ENCODE measurements at regions not wholly inside any gene's neighbourhood (a gene's known extent, or its start where the extent isn't known, plus 50 kb on each side); places are given as distances from the start of the nearest gene placed in this dataset.
"Not testable (repeated sequence)": the region's sequence is repeated elsewhere in the genome, so short reads cannot be mapped to it uniquely, and the experiment has no call there.

GRCh38 chr12:72869024-72869423 lies 596.9 kb downstream of the TRHDE start:
- DNase-seq, result no peak

DNA sequence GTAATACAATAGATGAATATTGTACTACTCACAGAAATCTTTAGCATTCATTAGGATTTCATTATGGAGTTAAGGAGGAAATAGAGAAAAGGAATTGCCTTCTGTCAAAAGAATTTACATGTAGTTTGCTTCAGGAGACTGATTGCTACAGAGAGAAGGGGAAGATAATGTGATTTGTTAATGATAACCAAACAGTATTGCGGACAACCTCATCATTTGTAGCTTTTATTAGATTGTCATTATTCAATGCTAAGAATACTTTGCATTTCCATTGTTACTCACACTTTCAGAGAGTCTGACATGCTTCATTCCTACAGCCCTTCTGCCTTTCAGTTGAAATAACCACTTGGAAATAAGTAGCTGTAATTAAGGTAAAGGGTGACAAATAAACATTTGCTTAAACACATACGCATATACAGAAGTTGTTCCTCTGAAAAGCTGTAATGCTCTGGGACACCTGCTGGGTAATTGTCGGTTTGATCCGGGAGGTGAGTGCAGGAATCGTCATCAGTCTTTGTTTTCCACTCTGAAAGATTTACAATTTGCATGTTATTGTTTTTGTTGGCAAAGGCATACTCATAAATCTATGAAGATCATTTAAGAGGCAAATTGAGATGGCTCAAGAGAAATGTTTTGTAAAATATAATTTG lies 600.2 kb downstream of the TRHDE start:
- DNase-seq, result no peak

- no peak for DNase-seq
These were observed 600.8 kb downstream of the TRHDE start for GRCh38 chr12:72872996-72873395.

- no peak for DNase-seq
These were observed 603.9 kb downstream of the TRHDE start for GRCh38 chr12:72876092-72876491.

GRCh38 chr12:72888693-72889092 lies 616.5 kb downstream of the TRHDE start:
- DNase-seq, result peak; percentile 9

DNA sequence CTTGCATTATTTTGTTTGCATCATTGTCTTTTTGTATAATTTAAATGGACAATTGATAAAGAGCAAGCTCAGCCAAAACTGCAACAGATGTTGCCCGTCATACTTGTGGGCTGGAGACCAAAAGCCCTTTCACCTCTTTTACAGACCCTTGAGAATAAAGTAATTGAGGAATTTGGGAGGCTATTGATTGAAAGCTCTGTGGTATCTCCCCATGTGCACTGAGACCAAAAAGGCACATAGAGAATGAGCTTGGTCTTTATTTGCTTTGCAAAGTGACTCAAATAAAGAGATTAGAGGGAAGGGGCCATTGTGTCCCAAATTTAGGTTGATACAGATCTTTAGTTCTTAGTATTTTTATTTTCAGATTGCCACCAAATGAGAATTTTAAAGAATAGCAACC lies 617.6 kb downstream of the TRHDE start:
- DNase-seq, result no peak

DNA sequence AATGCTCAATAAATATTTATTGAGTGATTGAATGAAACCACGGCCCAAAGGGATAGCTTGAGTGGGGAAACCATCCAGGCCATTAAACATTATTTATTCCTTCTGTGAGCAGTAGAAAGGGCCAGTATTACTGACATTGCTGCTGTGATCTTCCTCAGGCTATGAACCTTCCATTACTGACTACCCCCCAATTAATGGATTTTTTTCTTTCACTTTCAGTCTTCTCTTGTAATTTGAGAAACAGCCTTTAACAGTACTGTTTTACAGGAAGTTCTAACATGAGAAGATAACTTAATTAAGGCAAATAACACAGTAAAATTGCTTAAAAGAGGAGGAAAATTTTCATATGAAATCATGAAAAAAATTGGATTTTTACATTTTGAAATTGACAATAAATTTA lies 629.5 kb downstream of the TRHDE start:
- no peak for DNase-seq

GRCh38 chr12:72925716-72926115 lies 653.5 kb downstream of the TRHDE start:
- no peak for DNase-seq

GRCh38 chr12:72931838-72932237 lies 659.7 kb downstream of the TRHDE start:
- DNase-seq, result not testable (repeated sequence)

GRCh38 chr12:72937486-72937885 lies 665.3 kb downstream of the TRHDE start:
- DNase-seq, result no peak

DNA sequence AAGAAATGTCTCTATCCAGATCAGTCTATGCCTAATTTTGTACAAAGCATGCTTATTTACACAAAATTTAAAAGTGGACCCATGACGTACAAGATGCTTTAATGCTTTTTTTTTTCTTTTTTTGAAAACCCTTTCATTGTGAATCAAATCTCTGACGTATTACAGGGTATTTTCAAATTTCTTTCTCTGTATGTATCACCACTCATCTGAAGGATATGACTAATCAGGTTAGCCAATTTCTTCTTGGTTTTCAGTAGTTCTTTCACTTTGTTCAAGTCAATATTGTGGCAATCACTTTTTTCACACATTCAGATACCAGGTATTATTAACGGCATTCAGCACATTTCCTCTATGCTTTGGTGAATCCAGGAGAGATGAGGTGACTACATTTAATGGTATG lies 685.3 kb downstream of the TRHDE start:
- no peak for DNase-seq

DNA sequence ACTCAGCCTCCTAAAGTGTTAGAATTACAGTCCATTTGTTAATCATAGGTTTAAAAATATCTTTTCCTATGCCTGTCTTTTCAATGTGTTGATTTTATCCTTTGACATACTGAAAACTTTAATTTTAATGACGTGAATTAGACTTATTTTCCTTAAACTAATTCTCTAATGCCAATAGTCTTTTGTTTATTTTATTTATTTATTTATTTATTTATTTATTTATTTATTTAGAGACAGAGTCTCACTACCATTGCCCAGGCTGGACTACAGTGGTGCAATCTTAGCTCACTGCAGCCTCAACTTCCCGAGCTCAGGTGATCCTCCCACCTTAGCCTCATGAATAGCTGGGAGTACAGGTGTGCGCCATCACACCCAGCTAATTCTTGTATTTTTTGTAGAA lies 694.5 kb downstream of the TRHDE start:
- DNase-seq, result no peak

DNA sequence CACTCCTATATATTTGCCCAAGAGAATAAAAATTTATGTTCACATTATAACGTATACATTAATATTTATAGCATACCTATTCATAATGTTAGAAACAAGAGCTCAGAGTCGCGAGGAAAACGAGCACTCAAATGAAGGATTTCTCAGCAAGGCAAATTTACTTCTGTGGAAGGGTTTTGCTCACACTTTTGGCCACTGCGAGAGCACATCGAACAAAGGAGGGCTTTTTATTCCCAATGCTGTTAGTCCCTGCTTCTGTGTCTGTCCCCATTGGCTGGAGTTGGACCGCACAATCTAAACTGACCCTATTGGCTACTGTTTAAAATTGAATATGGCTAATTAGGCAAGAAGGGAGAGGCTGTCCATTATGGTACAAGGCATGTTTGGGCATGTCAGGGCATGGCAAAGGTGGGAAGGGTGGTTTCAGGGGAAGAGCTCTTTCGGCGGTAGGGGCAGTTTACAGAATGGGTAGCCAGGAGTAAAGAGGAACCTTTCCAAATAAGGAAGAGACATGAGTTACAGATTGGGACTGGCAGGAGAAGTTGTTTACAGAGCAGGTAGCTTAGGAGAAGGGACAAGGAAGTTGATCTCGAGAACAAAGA lies 702.9 kb downstream of the TRHDE start:
- no peak for DNase-seq

- DNase-seq, result no peak
These were observed 706.8 kb downstream of the TRHDE start for GRCh38 chr12:72978999-72979398.

DNA sequence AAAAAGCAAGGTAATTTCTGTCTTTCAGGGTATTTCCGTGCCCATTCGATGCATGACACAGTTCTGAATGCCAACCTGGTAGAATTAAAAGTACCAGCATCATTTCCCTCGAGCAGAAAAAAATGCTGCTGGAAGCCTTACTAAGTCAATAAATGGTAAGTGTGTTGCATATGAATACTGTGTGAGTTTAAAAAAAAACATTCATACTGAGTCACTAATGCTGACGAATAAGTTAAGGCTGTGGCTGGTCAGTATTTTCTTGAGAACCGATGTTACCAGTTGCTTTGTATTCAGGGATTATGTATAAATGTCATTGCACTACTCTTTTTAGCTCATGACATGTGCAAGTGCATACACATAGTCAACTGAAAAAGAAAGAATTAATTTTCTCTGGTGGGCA lies 710.2 kb downstream of the TRHDE start:
- no peak for DNase-seq

DNA sequence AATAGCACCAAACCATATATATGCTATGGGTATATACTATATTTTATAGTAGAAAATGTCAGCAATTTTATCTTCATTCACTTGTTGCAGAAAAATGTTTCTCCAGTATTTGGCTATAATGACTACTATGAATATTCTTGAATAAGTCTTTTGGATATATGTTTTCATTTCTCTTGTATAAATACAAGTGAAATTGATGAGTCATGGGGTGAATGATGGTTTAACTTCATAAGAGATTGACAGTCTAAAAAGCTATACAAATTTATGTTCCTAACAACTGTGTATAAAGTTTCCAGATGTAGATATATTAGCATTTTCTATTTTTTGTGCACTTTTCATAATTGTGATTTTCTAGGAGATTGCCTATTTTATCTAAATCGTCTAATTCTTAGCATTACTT lies 714.8 kb downstream of the TRHDE start:
- DNase-seq, result no peak

- no peak for DNase-seq
These were observed 717.3 kb downstream of the TRHDE start for GRCh38 chr12:72989458-72989947.

- not testable (repeated sequence) for DNase-seq
These were observed 722.9 kb downstream of the TRHDE start for GRCh38 chr12:72995029-72995428.

- no peak for DNase-seq
These were observed 723.4 kb downstream of the TRHDE start for GRCh38 chr12:72995616-72996015.

GRCh38 chr12:73001806-73002205 lies 729.6 kb downstream of the TRHDE start:
- DNase-seq, result not testable (repeated sequence)

- peak; percentile 22 for DNase-seq
These were observed 730.3 kb downstream of the TRHDE start for GRCh38 chr12:73002504-73002903.

GRCh38 chr12:73009138-73009834 lies 737.1 kb downstream of the TRHDE start:
- DNase-seq, result not testable (repeated sequence)

DNA sequence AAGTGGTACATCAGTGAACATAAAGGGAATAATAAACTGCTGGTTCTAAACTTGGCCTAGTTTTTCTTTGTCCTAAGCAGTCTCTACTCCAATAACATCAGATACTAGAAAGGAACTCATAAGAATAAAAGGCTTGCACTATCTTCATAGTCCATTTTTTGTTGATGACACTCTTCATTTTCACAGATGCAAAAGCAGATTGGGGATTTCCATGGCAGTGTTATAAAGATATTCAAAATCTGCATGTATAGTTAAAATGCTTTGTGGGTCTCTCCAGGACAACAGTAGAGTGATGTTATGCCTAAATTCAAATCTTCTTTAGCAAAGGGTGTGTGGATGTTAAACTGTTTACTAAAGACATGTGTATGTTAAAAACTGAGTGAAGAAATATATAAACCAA lies 745.8 kb downstream of the TRHDE start:
- DNase-seq, result no peak

- peak; percentile 46 for DNase-seq
These were observed 781.7 kb downstream of the TRHDE start for GRCh38 chr12:73053893-73054292.
